ENCODE measurements at regions not wholly inside any gene's neighbourhood (a gene's known extent, or its start where the extent isn't known, plus 50 kb on each side); places are given as distances from the start of the nearest gene placed in this dataset.

GRCh38 chr1:104973516-104973915, 1223.8 kb downstream of the AMY1C start:
- TF ChIP-seq CTCF (IDR thresholded peaks at IDR 0.05; ENCODE audit: low read depth, low read length) (no peak), MAX (IDR thresholded peaks at IDR 0.05; ENCODE audit: low read depth, low read length) (no peak), POLR2A (IDR thresholded peaks at IDR 0.05; ENCODE audit: extremely low read depth, insufficient read length) (no peak), MYC (IDR thresholded peaks at IDR 0.05; ENCODE audit: low read depth, low read length) (no peak)
